HG03457 (cell line): ENCODE measurements at regions not wholly inside any gene's neighbourhood (a gene's known extent, or its start where the extent isn't known, plus 50 kb on each side); places are given as distances from the start of the nearest gene placed in this dataset.
"Not testable (repeated sequence)": the region's sequence is repeated elsewhere in the genome, so short reads cannot be mapped to it uniquely, and the experiment has no call there.

Experiments
- ATAC-seq: cut with Tn5 transposase; IDR thresholded peaks from one replicate; pipeline ENCODE4 v1.9.1; 2021; ENCODE audit warnings: moderate number of reproducible peaks; ENCODE audit not compliant: unreplicated experiment

DNA sequence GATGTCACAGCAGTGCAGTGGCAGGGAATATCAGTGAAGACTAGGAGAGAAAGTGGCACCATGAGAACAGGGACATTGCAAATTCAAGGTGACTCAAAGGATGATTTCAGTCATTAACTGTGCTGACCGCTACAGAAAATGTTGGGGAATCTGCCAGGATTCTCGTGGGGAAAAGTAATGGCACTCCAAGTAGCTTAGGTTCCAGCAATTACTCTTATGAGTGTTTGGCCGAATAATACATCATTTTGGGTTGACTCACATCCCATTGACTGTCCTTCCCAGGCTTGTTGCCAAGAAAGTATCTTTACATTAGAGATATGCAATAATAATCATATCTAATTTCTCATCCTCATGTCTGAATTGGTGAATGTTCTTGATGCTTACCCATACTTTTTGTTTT lies 1411.1 kb upstream of the PCDH7 start:
- ATAC-seq, result no peak

DNA sequence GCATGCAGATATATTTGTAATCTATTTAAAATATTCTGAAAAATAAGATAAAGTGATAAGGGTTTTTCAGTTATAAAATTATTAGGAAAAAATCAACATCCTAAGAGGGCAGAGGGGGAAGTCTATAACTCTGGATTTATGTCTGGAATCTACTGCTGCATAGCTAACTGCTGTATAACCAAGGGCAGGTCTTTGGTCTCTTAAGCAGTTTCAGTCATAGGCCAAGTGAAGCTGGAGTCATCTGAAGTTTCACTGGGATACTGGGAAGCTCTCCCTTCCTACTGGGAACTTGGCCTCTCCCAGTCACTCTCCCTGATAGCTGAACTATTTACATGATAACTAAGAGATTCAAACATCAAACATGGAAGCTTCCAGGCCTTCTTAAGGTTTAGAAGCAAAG lies 1409.9 kb upstream of the PCDH7 start:
- no peak for ATAC-seq

DNA sequence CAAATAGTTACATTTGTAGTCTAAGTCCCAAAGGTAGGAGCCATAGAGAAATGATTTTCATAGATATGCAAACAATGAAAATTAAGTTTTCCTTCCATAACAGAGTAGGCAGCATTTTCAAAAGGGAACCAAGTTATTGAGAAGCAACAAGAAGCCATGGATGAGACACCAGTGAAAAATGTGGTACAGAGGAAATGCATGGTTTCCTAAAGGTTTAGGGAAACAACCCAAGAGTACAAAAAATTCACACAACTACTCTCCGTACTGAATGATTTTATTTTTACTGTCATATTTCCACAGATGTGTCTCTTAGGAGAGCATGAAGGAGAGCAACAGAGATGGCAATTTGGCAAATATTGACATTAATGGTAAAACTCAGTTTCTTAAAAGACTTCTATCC lies 1408.9 kb upstream of the PCDH7 start:
- ATAC-seq, result no peak

DNA sequence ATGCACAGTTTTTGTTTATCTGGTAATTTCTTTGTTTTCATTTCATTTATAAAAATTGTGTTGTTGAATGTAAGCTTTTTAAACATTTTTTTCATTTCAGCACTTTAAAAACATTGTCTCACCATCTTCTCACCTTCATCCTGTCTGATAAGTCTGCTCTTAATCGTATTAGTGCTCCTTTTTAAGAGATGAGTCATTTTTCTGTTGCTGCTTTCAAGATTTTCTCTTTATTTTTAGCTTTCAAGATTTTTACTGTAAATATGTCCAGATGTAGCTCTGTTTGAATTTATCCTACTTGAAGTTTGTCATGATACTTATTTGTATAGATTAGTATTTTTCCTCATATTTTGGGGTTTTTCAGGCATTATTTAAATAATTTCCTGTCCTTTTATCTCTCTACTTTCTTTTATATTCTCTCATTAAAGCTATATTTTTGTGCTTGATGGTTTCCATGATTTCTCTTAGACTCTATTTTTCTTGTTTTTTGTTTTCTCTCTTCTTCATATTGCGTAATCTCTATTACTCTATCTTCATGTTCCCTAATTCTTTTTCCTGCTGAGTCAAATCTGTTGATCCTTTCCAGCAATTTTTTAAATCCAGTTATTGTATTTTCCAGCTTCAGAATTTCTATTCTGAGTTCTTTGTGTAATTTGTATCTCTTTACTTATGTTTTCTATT lies 1400.4 kb upstream of the PCDH7 start:
- no peak for ATAC-seq

DNA sequence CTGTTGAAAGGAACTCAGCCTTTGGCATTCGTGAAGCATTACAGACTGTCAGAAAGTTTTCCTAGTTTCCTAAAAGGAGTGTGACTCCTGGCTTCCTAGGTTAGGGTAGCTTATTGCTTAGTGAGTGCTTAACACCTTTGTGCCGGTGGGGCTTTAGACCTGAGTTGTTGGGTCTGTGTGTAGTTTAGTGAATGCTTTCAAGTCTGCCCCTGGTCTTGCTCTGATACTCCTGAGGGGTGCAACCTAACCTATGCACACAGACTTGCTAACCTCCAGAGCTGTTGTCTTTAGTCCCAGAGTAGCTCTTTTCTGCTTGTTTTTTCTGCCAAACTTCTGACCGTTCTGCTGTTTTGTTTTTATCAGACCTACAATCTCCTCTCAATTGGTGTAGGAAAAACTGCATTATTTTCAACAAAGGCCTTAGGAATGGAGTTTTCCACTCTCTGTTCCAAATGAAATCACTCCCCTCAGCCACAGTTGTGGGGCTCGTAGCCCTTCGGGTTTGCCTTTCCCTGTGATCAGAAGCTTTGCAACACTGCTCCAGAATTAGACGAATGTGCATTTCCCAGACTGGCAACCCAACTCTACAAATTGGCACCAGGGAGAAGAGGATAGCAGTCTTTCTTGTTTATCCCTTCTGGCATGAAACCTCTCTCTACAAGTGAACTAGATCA lies 1399.1 kb upstream of the PCDH7 start:
- no peak for ATAC-seq

DNA sequence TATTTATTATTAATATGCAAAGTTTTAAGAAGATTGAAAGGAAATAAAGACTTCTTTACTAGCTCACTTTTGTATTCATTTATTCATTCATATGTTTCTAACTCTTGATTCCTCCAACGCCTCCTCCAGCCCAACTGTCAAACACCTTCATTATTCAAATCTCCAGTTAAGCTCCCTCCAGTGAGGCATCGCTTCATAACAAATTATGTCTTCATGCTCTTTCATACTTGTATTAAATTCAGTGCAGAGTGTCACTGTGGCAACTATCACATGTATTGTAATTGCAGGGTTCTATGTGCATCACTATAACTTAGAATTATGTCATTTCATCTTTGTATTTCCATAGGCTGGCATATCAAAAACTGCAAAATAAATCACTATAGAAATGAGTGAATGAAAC lies 1394.2 kb upstream of the PCDH7 start:
- no peak for ATAC-seq

DNA sequence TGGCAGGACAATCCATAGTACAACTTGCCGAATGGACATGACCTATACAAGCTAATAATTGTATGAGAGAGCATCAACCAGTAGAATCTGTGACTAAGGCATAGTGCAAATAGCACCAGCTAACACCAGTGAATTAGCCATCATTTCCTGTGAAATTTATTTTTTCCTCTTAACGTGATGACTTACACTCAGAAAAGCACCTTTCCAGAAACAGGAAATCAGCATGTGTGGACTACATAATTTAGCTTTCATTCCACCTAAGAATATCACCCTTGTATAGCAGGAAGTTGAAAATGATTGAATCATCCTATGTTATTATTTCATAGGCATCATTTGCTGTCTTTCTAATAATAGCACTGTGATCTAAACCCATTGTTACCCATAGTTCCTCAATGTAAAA lies 1393.4 kb upstream of the PCDH7 start:
- ATAC-seq, result no peak

DNA sequence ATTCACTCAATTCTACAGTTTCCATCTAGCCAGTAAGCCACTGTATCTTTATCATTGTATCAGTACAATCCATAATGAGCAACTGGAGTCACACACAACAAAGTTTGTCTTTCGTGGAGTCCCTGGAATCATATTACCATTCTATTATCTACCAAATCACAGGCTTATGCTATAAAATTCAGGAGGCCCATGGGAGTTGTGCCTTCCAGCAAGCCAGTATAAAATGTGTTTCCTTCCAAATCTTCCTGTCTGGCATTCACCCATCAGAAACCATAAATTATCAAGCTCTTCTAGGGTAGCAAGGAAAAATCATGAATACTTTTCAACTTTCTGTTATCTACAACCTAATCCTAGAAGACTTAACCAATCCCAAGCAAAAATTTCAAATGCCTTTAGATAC lies 1383.3 kb upstream of the PCDH7 start:
- no peak for ATAC-seq

DNA sequence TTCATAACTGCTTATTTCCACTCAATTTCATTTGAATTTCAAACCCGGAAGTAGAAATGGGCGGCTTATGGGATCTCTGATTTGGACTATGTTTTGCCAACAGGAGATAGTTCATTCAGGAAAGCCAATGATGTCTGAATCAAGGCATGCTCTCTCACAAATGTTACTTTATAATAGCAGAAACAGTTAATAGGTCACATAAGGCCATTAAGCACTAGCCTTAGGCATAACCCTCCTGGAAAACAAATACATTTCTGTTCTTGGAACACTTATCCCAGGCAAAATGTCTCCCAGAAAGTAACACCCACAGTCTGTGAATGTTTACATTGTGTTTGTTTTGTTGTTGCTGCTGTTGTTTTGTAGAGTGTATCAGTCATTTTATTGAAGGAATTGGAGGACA lies 1347.2 kb upstream of the PCDH7 start:
- no peak for ATAC-seq

DNA sequence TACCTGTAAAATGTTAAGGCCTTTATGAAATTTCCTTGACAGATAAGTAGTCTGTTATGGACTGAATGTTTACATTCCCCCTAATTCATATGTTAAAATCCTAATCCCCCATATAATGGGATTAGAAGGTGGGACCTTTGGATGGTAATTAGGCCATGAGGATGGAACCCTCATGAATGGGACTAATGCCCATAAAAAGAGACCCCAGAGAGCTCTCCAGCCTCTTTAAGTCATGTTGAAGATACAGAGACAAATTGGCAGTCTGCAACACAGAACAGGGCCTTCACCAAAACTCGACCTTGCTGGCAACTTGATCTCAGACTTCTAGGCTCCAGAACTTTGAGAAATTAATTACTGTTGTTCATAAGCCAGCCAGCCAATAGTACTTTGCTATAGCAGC lies 1344.5 kb upstream of the PCDH7 start:
- no peak for ATAC-seq

DNA sequence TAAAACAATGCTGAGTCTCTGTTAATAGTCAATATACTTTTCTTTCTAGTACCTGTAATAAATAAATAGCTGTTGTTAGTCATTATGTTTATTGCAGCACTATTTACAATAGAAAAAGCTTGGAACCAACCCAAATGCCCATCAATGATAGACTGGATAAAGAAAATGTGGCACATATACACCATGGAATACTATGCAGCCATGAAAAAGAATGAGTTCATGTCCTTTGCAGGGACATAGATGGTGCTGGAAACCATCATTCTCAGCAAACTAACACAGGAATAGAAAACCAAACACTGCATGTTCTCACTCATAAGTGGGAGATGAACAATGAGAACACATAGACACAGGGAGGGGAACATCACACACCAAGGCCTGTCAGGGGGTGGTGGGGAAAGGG lies 1341.9 kb upstream of the PCDH7 start:
- ATAC-seq, result not testable (repeated sequence)

DNA sequence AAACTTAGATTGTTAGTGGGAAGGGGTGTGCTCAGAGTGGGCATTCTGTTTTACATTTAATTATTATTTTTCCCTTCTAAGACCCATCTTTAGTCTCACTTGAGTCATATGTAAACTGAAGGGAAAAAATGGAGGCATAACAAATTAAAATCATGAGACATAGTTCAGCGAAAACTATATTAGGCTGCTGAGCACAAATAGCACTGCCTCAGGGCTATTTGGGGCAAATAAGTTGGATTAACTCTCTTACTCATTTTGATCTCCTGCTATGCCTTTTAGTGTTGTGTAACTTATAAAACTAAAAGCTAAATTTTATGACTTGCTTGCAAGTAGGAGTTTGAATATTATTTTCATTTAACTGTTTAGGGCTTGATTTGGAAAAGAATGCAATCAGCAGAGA lies 1329.2 kb upstream of the PCDH7 start:
- no peak for ATAC-seq

DNA sequence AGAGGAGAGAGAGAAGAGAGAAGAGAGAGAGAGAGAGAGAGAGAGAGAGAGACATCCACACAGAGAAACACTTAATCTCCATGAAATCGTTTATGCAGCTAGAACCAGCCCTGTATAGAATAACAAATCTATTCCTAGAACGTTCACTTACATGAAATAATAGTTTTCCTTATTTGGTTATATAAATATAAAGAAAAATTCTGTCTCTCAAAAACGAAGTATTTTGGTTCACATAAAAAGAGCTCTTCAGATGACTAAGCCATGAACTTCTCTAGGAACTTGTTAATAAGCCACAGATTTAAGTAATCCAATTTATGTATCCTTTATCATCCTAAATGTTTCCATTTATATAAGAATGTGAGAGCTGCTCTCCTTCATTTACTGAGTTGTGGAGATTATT lies 1315.1 kb upstream of the PCDH7 start:
- ATAC-seq, result no peak

DNA sequence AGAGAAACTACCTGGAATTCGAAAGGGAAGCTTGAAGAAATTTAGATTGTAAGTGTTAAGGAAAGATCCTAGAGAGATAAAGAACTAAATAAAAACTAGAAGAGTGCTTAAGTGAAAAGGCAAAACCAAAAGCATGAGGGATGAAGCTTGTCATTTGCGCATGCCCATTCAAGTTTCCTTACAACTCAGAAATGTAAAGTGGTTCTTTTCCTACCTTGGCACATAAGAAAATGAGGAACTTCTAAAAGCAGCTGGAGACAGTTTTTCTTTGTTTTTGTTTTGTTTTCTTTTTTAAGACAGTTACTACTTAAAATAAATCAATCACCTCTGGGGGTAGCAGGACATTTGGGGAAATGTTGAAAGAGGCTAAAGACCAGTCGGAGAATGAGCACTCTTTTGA lies 1304.4 kb upstream of the PCDH7 start:
- ATAC-seq, result no peak

DNA sequence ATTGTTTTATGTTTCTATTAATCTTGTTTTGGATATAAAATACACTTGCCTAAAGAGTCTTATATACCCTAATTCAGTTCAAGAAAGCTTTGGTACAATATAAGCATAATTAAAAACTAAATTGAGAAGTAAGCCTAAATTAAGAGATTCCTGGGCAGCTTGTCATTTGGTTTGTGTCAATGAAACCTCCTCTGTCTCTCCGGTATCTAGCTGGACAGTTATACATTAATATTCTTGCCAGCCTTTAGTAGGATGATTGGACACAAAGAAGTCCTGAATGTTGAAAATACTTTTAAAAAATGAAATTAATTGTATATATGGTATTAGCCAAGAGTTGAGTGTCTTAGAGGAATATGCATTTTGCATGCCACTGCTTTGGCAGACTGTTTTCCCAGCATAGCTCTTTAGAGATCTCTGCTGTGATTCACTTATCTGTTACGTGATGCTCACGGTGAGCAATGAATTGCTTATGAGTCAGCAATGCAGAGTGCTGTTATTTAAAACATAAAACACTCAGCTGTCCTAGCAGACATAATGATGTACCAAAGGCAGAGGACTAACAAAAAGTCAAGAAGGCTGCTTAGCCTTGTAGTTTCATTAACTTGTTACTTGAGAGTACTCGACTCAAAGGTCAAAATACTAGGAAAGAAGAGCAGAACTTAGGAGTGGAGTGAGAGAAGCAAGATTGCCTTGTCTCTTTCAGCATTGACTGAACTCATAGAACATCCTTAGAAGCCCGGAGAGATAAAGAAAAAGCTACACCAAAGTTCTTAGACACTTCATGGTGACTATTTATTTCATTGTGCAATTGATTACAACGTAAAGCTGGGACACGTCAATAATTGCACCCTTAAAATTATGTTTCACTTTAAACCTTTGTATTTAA lies 1296.1 kb upstream of the PCDH7 start:
- no peak for ATAC-seq

DNA sequence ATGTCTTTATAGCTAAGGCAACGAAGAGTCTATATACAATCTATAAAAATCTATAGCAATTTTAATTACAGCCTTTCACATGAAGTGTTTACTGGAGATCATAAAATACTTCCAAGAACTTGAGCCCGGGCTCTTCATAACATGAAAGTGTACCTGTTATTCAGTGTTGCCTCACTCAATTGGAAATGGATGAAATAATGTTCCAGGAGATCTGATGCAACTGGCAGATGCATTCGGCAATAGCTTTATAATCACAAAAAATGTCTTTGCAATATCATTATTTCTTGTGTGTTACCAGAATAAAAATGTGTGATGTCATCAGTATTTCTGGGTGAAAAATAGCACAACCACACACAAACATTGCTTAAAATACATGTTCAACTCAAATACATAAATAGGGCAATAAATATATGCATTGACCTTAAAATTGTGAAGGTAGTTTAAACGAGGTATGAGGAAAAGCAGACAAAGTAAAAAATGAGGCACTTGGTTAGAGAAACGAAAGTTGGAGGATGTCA lies 1266.8 kb upstream of the PCDH7 start:
- ATAC-seq, result no peak

DNA sequence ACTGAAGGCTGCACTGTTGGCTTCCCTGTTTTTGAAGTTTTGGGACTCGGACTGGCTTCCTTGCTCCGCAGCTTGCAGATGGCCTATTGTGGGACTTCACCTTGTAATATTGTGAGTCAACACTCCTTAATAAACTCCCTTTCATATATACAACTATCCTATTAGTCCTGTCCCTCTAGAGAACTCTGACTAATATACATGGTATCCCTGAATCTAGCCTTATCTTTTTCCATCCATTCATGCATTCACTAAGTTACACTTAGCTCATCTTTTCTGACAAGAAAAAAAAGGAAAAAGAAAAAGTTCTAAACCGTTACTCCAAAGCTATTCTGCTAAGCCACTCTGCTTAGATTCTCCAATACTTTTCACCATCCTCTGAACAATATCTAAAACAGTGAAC lies 1260.2 kb upstream of the PCDH7 start:
- no peak for ATAC-seq

DNA sequence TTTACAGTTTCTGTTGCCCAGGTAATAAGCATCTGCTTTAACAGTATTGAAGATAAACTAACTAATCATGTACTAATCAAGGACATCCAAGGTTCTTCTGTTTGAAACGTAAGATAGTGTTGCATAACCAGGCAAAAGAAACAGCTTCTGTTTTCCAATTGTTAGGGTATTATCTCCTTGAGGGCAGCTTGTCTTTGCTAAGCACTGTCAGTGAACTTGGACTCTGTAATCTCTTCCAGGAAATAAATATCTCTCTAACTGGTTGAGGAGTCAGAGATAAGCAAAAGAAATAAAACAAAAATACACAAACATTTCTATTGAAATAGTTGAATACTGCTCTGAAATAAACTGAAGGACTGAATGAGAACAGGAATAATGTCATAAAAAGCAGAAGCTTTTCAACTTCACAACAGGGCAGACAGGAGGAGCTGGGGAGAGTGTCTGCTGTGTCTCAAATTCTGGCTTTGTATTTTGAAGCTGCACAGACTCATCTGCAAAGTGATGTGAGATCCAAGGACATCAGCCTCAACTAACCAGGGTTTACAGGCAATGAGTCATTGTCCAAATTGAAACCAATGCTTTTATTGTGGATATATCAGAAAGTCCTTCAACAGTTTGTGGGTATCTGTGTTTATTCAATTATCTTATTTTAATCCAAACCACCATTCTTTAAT lies 1253.0 kb upstream of the PCDH7 start:
- ATAC-seq, result no peak
